ENCODE measurements at regions not wholly inside any gene's neighbourhood (a gene's known extent, or its start where the extent isn't known, plus 50 kb on each side); places are given as distances from the start of the nearest gene placed in this dataset.

DNA sequence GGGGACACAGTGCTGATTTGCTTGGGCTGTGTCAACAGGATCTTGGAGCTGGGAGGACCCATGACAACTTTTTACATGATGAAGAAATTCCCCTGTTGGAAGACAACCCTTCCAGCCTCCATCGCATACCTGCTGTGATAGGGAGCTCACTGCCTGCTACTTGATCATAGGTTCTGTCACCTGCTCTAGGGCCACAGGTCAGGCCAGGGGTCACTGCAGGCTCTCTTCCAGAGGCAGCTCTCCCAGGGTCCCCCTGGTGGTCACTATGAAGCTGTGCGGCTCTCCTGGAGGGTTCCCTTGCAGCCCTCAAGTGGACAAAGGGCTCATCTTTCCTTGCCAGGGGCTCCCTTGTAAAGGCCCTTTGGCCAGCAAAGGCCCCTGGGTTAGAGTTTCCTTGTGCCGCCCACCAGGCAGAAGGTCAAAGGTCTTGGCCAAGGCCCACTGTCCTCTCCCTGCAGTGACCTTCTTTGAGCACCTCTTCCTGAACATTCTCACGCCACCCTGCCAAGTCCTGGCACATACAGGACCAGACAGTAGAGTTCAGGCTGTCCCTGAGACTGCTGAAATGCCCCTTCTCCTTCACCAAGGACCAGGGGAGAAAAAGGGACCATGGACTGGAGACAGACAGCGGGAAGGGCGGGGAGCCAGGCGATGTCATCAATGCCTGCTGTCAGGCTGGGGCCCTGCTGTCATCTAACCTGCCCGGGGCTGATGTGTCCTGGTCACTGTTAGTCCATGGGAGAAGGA, 345.1 kb downstream of the DYSF start (continued):
- TF ChIP-seq, protein P1, sequence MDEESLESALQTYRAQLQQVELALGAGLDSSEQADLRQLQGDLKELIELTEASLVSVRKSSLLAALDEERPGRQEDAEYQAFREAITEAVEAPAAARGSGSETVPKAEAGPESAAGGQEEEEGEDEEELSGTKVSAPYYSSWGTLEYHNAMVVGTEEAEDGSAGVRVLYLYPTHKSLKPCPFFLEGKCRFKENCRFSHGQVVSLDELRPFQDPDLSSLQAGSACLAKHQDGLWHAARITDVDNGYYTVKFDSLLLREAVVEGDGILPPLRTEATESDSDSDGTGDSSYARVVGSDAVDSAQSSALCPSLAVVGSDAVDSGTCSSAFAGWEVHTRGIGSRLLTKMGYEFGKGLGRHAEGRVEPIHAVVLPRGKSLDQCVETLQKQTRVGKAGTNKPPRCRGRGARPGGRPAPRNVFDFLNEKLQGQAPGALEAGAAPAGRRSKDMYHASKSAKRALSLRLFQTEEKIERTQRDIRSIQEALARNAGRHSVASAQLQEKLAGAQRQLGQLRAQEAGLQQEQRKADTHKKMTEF (CRISPR knock-in tag; IDR thresholded peaks at IDR 0.05): no peak
- no peak for TF ChIP-seq RFXANK (CRISPR knock-in tag; IDR thresholded peaks at IDR 0.05)
- peak; percentile 95 for TF ChIP-seq NR2F1 (CRISPR knock-in tag; IDR thresholded peaks at IDR 0.05)
- TF ChIP-seq HNRNPK (IDR thresholded peaks at IDR 0.05; ENCODE audit: low read depth, low read length, poor library complexity, severe bottlenecking): no peak
- TF ChIP-seq XBP1 (CRISPR knock-in tag; IDR thresholded peaks at IDR 0.05): no peak
- 0 out of 2 replicates have a peak, but pooled peaks have one; percentile 33 for TF ChIP-seq ZMYM4 (CRISPR knock-in tag; IDR thresholded peaks at IDR 0.05)
- no peak for TF ChIP-seq PPARG (CRISPR knock-in tag; conservative IDR thresholded peaks at IDR 0.05)
- peak; percentile 43; the same call in 1 of the 2 replicates for TF ChIP-seq RXRA (CRISPR knock-in tag; IDR thresholded peaks at IDR 0.05)
- TF ChIP-seq, protein P2, sequence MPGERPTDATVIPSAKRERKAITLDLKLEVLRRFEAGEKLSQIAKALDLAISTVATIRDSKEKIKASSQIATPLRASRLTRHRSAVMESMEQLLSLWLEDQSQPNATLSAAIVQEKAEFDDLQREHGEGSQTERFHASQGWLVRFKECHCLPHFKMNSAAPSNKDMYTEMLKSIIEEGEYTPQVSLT (CRISPR knock-in tag; IDR thresholded peaks at IDR 0.05; ENCODE audit: borderline replicate concordance, low read depth): no peak
- TF ChIP-seq ZNF720 (CRISPR knock-in tag; IDR thresholded peaks at IDR 0.05): no peak
- no peak for TF ChIP-seq HOXA7 (CRISPR knock-in tag; IDR thresholded peaks at IDR 0.05)

Measured in HepG2 (cell line).